SK-N-SH (cell line): ENCODE measurements at regions not wholly inside any gene's neighbourhood (a gene's known extent, or its start where the extent isn't known, plus 50 kb on each side); places are given as distances from the start of the nearest gene placed in this dataset.

Experiments
- CTCF ChIA-PET: fragments of 300-600, 350-600 bp; formaldehyde crosslinking; extraction: SDS; loops from one replicate; lab custom pipeline; 2021; lab: Yijun Ruan, JAX
- POLR2A ChIA-PET: fragments of 350-600 bp; sonication (Branson Sonifier 250); formaldehyde crosslinking; extraction: SDS; loops from one replicate; lab custom pipeline; 2020; ENCODE audit warnings: antibody characterized with exemption, inconsistent platforms; lab: Yijun Ruan, JAX
- DNase-seq: peaks from one replicate; pipeline ENCODE4 v3.0.0; 2012
- H2AFZ ChIP-seq: fragments of 200-600 bp; sonication (generic); 2 replicates; pipeline ENCODE4 v1.8.1; 2016; ENCODE audit warnings: antibody characterized with exemption, mild to moderate bottlenecking, low read depth
- H3F3A ChIP-seq: fragments of 200-600 bp; sonication (generic); replicated peaks from 2 replicates; pipeline ENCODE3; 2016; ENCODE audit warnings: antibody characterized with exemption, mild to moderate bottlenecking; ENCODE audit not compliant: insufficient read depth
- H3K27ac ChIP-seq, 2 experiments: fragments of 200-500 bp in 1 of 2; fragments of 200-600 bp in 1 of 2; sonication (Bioruptor generic) in 1 of 2; sonication (generic), shearing (Covaris generic) in 1 of 2; 2 replicates each; pipeline versions ENCODE4 v1.5.1 to v1.6.1; 2014 to 2016; ENCODE audit warnings: low read depth in 2 of 2, inconsistent platforms in 1 of 2, low read length in 1 of 2, mild to moderate bottlenecking in 1 of 2, mixed read lengths in 1 of 2
- H3K27me3 ChIP-seq: fragments of 200-600 bp; sonication (generic), shearing (Covaris generic); 2 replicates; pipeline ENCODE4 v1.6.1; 2016; ENCODE audit warnings: mixed run types; ENCODE audit not compliant: insufficient read depth
- H3K36me3 ChIP-seq, 2 experiments: fragments of 200-500 bp in 1 of 2; fragments of 200-600 bp in 1 of 2; sonication (Bioruptor generic) in 1 of 2; sonication (generic) in 1 of 2; replicated peaks in 1 of 2; 2 replicates each; pipeline versions ENCODE3 to v1.5.1; 2014 to 2016; ENCODE audit warnings: low read length in 1 of 2, mild to moderate bottlenecking in 1 of 2; ENCODE audit not compliant: insufficient read depth in 2 of 2, control insufficient read depth in 1 of 2
- H3K4me1 ChIP-seq, 2 experiments: fragments of 200-500 bp in 1 of 2; fragments of 200-600 bp in 1 of 2; sonication (Bioruptor generic) in 1 of 2; sonication (generic), shearing (Covaris generic) in 1 of 2; 2 replicates each; pipeline versions ENCODE4 v1.5.1 to v1.6.1; 2014 to 2016; ENCODE audit warnings: low read depth in 1 of 2, low read length in 1 of 2, mixed run types in 1 of 2; ENCODE audit not compliant: insufficient read depth in 2 of 2, control insufficient read depth in 1 of 2
- H3K4me2 ChIP-seq: fragments of 200-600 bp; sonication (generic), shearing (Covaris generic); 2 replicates; pipeline ENCODE4 v1.6.1; 2017; ENCODE audit warnings: mixed run types
- H3K4me3 ChIP-seq, 2 experiments: fragments of 200-500 bp in 1 of 2; fragments of 200-600 bp in 1 of 2; sonication (Bioruptor generic) in 1 of 2; sonication (generic), shearing (Covaris generic) in 1 of 2; 2 replicates each; pipeline versions ENCODE4 v1.5.1 to v1.8.1; 2014 to 2016; ENCODE audit warnings: low read depth in 2 of 2, inconsistent platforms in 1 of 2, low read length in 1 of 2, mild to moderate bottlenecking in 1 of 2, mixed read lengths in 1 of 2, moderate library complexity in 1 of 2
- H3K79me2 ChIP-seq: fragments of 200-600 bp; sonication (generic); 2 replicates; pipeline ENCODE4 v1.8.1; 2017; ENCODE audit warnings: mild to moderate bottlenecking; ENCODE audit not compliant: insufficient read depth
- H3K9ac ChIP-seq: fragments of 200-600 bp; sonication (generic); 2 replicates; pipeline ENCODE4 v1.6.1; 2017; ENCODE audit warnings: mixed run types
- H3K9me2 ChIP-seq: fragments of 200-600 bp; sonication (generic); 2 replicates; pipeline ENCODE4 v1.6.1; 2017; ENCODE audit warnings: mixed run types
- H3K9me3 ChIP-seq: fragments of 200-600 bp; sonication (generic); 2 replicates; pipeline ENCODE4 v1.6.1; 2017; ENCODE audit warnings: mixed run types, mild to moderate bottlenecking, moderate library complexity
- H4K20me1 ChIP-seq: fragments of 200-600 bp; sonication (generic); 2 replicates; pipeline ENCODE4 v1.6.1; 2017; ENCODE audit warnings: mild to moderate bottlenecking, mixed run types; ENCODE audit not compliant: insufficient read depth
- CTCF ChIP-seq: fragments of 200-600 bp; sonication (generic); IDR thresholded peaks from 2 replicates; pipeline ENCODE4 v1.6.1; 2017; ENCODE audit warnings: antibody characterized with exemption, mild to moderate bottlenecking, moderate library complexity
- EP300 ChIP-seq, 2 experiments: IDR thresholded peaks; 2 replicates each; pipeline versions ENCODE4 v1.4.0 to v1.6.1; 2012; ENCODE audit warnings: borderline replicate concordance in 1 of 2, low read depth in 1 of 2, low read length in 1 of 2
- EZH2phosphoT487 ChIP-seq: fragments of 200-600 bp; sonication (generic); IDR thresholded peaks from 2 replicates; pipeline ENCODE4 v1.6.1; 2017; ENCODE audit warnings: low read depth, mixed run types, mild to moderate bottlenecking, antibody characterized with exemption, moderate library complexity, borderline replicate concordance
- FOSL2 ChIP-seq: IDR thresholded peaks from 2 replicates; pipeline ENCODE4 v1.4.0; 2012; ENCODE audit warnings: low read depth, mild to moderate bottlenecking, moderate library complexity, borderline replicate concordance
- FOXJ3 ChIP-seq: sonication (generic); formaldehyde crosslinking; IDR thresholded peaks from 2 replicates; pipeline ENCODE4 v1.5.1; 2020; ENCODE audit warnings: mild to moderate bottlenecking, missing genetic modification reagents
- FOXM1 ChIP-seq: IDR thresholded peaks from 2 replicates; pipeline ENCODE4 v1.4.0; 2012; ENCODE audit warnings: low read depth, mild to moderate bottlenecking
- GABPA ChIP-seq: IDR thresholded peaks from 2 replicates; pipeline ENCODE4 v1.4.0; 2012; ENCODE audit warnings: low read depth, mild to moderate bottlenecking
- MEF2A ChIP-seq: IDR thresholded peaks from 2 replicates; pipeline ENCODE4 v1.4.0; 2012; ENCODE audit warnings: low read depth, borderline replicate concordance
- MXI1 ChIP-seq: IDR thresholded peaks from 2 replicates; pipeline ENCODE4 v1.6.1; 2012; ENCODE audit warnings: mild to moderate bottlenecking, low read depth, low read length, improper control_type of control experiment
- NFIC ChIP-seq: IDR thresholded peaks from 2 replicates; pipeline ENCODE4 v1.4.0; 2012; ENCODE audit warnings: borderline replicate concordance
- PBX3 ChIP-seq: IDR thresholded peaks from 2 replicates; pipeline ENCODE4; 2012
- RCOR1 ChIP-seq: fragments of 150-350 bp; IDR thresholded peaks from 2 replicates; pipeline ENCODE4 v1.6.1; 2017; ENCODE audit warnings: antibody characterized with exemption, low read length
- RFX5 ChIP-seq: IDR thresholded peaks from 2 replicates; pipeline ENCODE4 v1.6.1; 2012; ENCODE audit warnings: mild to moderate bottlenecking, improper control_type of control experiment, low read length
- TCF12 ChIP-seq: IDR thresholded peaks from 2 replicates; pipeline ENCODE4 v1.4.0; 2012
- USF2 ChIP-seq: fragments of 150-350 bp; IDR thresholded peaks from 2 replicates; pipeline ENCODE4 v1.6.1; 2017; ENCODE audit warnings: antibody characterized with exemption, low read length, low read depth, borderline replicate concordance
- ZBTB33 ChIP-seq: IDR thresholded peaks from 2 replicates; pipeline ENCODE4 v1.4.0; 2012; ENCODE audit warnings: low read depth, borderline replicate concordance
- WGBS: methylation state at CpG from one replicate; pipeline ENCODE4 v1.1.6; 2017; ENCODE audit warnings: low lambda C conversion rate; 5-methylcytosine and 5-hydroxymethylcytosine counted together
- TF ChIP-seq, protein P1 (sequence below): IDR thresholded peaks from 2 replicates; pipeline ENCODE4 v1.4.0; 2012; ENCODE audit warnings: low read depth

GRCh38 chrX:119996069-119996468 lies 52.5 kb upstream of the NKAP start:
- Histone ChIP-seq H3K9me3 (no peaks in the 10 kb centered on the region), H3K27ac (no peak overlapping the region), H3K79me2 (no peaks in the 10 kb centered on the region), H2AFZ (no peak overlapping the region), H3K4me1 (no peaks in the 10 kb centered on the region), H3K4me3 (no peak overlapping the region), H3K9ac (no peak overlapping the region), H3F3A (no peaks in the 10 kb centered on the region), H3K4me2 (no peak overlapping the region), H4K20me1 (no peaks in the 10 kb centered on the region), H3K27me3 (peaks cover 85% of the 10 kb centered on the region), H3K36me3 (no peaks in the 10 kb centered on the region), H3K9me2 (no peaks in the 10 kb centered on the region)
- WGBS, result 11% methylated on average over 3 of the region's 3 CpGs
- POLR2A ChIA-PET, result no interaction called here
- CTCF ChIA-PET, result no interaction called here
- DNase-seq, result no peak
- no peak for TF ChIP-seq MEF2A
- TF ChIP-seq CTCF, result no peak
- no peak for TF ChIP-seq MXI1
- no peak for TF ChIP-seq TCF12
- no peak for TF ChIP-seq PBX3
- no peak for TF ChIP-seq NFIC
- TF ChIP-seq FOXJ3 (CRISPR knock-in tag), result no peak
- no peak for TF ChIP-seq GABPA
- TF ChIP-seq FOXM1, result no peak
- TF ChIP-seq EZH2phosphoT487, result no peak
- TF ChIP-seq ZBTB33, result no peak
- no peak for TF ChIP-seq FOSL2
- TF ChIP-seq EP300 (IDR thresholded peaks at IDR 0.05; ENCODE audit: borderline replicate concordance in 1 of 2, low read depth in 1 of 2, low read length in 1 of 2), result no peak
- TF ChIP-seq RCOR1, result no peak
- no peak for TF ChIP-seq RFX5
- TF ChIP-seq, protein P1, sequence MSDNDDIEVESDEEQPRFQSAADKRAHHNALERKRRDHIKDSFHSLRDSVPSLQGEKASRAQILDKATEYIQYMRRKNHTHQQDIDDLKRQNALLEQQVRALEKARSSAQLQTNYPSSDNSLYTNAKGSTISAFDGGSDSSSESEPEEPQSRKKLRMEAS, result no peak
- TF ChIP-seq USF2, result no peak
